CD4-positive, alpha-beta T cell treated with Interleukin-2 at 100 ng/mL for 4 hours (primary cell): ENCODE measurements at regions not wholly inside any gene's neighbourhood (a gene's known extent, or its start where the extent isn't known, plus 50 kb on each side); places are given as distances from the start of the nearest gene placed in this dataset.
A peak's percentile ranks its signal among the peaks of the same experiment; 100 is the strongest.

ENCODE experiments used
- DNase-seq: peaks from one replicate; pipeline ENCODE4 v3.0.0-alpha.2; 2020; ENCODE audit warnings: low spot score

DNA sequence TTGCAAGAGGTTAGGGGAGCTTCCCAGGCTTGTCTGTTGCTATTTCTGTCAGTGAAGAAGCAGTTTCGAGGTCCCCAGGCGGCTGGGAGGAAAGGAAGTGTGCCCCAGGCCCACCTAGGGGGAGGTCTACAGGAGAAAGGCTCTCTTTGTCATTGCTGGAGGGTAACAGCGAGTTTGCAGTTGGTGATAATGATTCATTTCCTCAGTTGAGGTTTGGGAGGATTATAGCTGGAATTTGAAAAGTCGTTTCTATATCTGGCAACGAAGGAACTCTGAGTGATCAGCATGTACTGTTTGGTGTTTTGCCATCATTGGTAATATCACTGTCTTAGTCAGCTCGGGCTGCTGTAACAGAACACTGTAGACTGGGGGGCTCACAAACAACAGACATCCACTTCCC, 65.5 kb upstream of the UBE3A start:
- no peak for DNase-seq

DNA sequence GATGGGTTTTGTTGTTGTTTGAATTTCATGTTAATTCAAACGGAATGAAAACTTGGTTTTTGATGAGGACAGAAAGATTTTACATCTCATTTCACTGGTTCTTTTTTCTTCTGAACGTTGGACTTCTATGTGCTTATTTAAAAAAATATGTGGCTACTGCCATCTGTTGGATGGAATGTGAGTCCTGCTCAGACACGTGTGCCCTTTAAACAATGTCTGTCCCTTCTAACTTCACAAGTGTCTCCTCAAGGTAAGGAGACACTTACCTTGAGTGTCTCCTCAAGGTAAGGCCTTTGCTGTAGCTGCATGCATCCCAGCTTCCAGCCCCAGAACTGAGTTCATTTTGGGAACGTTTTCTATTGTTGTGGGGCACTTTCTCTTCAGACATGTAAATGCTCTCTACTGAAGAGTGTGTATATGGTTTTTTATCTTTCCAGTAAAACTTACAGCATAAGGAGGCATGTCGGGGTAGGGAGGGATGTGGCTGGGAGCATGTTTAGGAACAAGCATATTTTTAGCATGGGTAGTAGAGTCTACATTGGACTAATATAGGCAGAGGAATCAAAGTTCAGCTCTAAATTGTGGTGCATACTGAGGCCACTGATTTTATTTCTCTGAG, 63.1 kb upstream of the UBE3A start:
- peak; percentile 2 for DNase-seq

DNA sequence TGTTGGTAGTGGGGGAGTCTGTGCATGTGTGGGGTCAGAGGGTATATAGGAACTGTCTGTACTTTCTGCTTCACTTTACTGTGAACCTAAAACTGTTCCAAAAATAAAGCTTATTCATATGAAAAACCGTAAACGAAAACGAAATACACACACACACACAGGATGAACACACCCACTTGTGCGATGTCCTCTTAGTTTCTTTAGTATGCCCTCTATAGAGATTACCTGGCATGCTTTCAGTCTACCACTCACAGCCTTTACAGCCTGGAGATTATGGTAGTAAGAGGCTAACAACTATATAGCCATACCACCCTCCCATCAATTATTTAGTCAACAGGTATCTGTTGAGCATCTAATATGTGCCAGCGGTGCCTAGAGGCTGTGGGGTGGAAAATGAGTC, 60.0 kb upstream of the UBE3A start:
- no peak for DNase-seq

DNA sequence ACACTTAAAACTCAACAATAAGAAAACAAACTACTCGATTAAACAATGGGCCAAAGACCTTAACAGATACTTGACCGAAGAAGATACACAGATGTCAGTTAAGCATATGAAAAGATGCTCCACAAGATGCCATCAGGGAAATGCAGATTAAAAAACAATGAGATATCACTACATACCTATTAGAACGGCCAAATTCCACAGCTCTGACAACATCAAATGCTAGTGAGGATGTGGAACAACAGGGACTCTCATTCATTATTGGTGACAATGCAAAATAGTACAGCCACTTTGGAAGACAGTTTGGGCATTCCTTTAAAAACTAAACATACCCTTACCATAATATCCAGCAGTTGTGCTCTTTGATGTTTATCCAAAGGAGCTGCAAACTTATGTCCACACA, 59.1 kb upstream of the UBE3A start:
- no peak for DNase-seq

DNA sequence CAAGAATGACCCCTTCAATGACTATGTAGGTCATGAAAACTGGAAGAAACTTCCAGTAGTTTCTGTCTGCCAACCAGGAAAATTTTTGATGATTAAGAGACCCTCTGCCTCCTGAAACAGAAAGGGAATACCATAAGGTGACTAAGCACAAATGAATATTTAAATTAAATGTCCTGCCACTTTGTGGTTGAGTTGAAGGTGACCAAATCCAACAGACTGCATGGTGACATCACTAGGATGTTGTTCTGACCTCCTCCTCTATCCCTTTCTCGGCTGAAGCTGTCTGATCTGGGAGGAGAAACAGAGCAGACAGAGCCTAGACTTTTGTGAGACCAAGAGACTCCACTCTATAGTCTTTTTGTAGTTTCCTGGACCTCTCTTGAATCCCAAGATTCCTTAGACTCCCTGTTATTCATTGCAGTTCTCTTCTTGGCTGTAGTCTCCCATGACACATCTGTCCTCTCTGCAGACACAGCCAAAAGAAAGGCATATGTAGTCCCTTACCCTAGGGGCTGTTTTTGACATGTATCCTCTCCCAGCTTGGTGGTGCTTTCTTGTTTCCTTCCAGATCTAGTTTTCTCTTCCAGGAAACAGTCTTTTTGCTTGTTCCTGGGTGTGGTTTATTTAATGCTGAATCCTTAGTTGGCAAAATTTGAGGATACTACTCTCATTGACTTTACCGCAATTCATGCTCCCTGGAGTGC, 55.2 kb upstream of the UBE3A start:
- no peak for DNase-seq

DNA sequence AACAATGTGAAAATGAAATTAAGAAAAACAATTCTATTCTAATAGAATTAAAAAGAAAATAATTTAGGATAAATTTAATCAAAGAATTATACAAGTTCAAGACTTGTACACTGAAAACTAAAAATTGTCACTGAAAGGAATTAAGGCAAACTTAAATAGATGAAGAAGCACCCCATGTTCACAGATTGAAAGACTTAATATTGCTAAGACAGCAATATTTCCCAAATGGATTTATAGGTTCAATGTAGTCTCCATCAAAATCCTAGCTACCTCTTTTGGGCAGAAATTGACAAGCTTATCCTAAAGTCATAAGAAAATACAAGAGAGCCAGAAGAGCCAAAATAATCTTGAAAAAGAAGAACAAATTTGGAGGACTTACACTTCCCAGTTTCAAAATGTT, 53.5 kb upstream of the UBE3A start:
- no peak for DNase-seq
